CD4-positive, alpha-beta memory T cell (primary cell): ENCODE measurements at regions not wholly inside any gene's neighbourhood (a gene's known extent, or its start where the extent isn't known, plus 50 kb on each side); places are given as distances from the start of the nearest gene placed in this dataset.
A peak's percentile ranks its signal among the peaks of the same experiment; 100 is the strongest.

Source experiments
- CTCF ChIA-PET: fragments of 350-600 bp; sonication (Branson Sonifier 250); formaldehyde crosslinking; loops from one replicate; lab custom pipeline; 2021; ENCODE audit warnings: inconsistent platforms; ENCODE audit not compliant: partially characterized antibody; lab: Charles Lee
- POLR2A ChIA-PET: fragments of 350-600 bp; sonication (Branson Sonifier 250); formaldehyde crosslinking; loops from one replicate; lab custom pipeline; 2021; ENCODE audit not compliant: partially characterized antibody; lab: Charles Lee
- DNase-seq, 5 donors: peaks; one replicate each; pipeline versions ENCODE4 v3.0.0 to v3.0.0-alpha.2; 2020 to 2022; ENCODE audit warnings: mixed read lengths in 1 of 5
- H3K27ac ChIP-seq: one replicate; pipeline ENCODE4 v1.7.0; 2013; ENCODE audit warnings: low read depth, low read length
- H3K27me3 ChIP-seq: 2 replicates; pipeline ENCODE4 v1.7.0; 2013; ENCODE audit warnings: mild to moderate bottlenecking, low read length, moderate library complexity; ENCODE audit not compliant: insufficient read depth
- H3K36me3 ChIP-seq: 2 replicates; pipeline ENCODE4 v1.7.0; 2013; ENCODE audit warnings: mild to moderate bottlenecking, low read length, moderate library complexity; ENCODE audit not compliant: insufficient read depth
- H3K4me1 ChIP-seq: 2 replicates; pipeline ENCODE4 v1.7.0; 2013; ENCODE audit warnings: mild to moderate bottlenecking, low read length, moderate library complexity; ENCODE audit not compliant: insufficient read depth
- H3K4me3 ChIP-seq, 2 donors: one replicate each; pipeline ENCODE4 v1.7.0; 2013; ENCODE audit warnings: low read length in 2 of 2, mild to moderate bottlenecking in 1 of 2
- H3K9me3 ChIP-seq, 2 donors: one replicate each; pipeline ENCODE4 v1.7.0; 2013; ENCODE audit warnings: low read length in 2 of 2, control low read depth in 1 of 2; ENCODE audit not compliant: control insufficient read depth in 1 of 2
- H3K27ac Mint-ChIP-seq, 7 donors: one replicate each; pipeline ENCODE4 v1.8.0; 2020 to 2021; ENCODE audit warnings: mixed read lengths in 7 of 7, mild to moderate bottlenecking in 6 of 7, inconsistent platforms in 3 of 7, moderate library complexity in 3 of 7
- H3K27me3 Mint-ChIP-seq, 2 donors: one replicate each; pipeline ENCODE4 v1.8.0; 2020 to 2021; ENCODE audit warnings: mixed read lengths in 2 of 2
- H3K36me3 Mint-ChIP-seq, 2 donors: one replicate each; pipeline ENCODE4 v1.8.0; 2020 to 2021; ENCODE audit warnings: mixed read lengths in 2 of 2, inconsistent platforms in 1 of 2, mild to moderate bottlenecking in 1 of 2
- H3K4me1 Mint-ChIP-seq, 4 donors: one replicate each; pipeline ENCODE4 v1.8.0; 2020 to 2021; ENCODE audit warnings: mixed read lengths in 4 of 4, mild to moderate bottlenecking in 1 of 4
- H3K4me3 Mint-ChIP-seq, 8 donors: one replicate each; pipeline ENCODE4 v1.8.0; 2020 to 2021; ENCODE audit warnings: mixed read lengths in 8 of 8, mild to moderate bottlenecking in 7 of 8, moderate library complexity in 6 of 8, inconsistent platforms in 3 of 8
- H3K9me3 Mint-ChIP-seq, 8 donors: one replicate each; pipeline ENCODE4 v1.8.0; 2020 to 2021; ENCODE audit warnings: mixed read lengths in 8 of 8, mild to moderate bottlenecking in 5 of 8, inconsistent platforms in 3 of 8, moderate library complexity in 1 of 8
- intact Hi-C: fragments of 100-400 bp; cut with micrococcal nuclease; formaldehyde crosslinking; loops from one replicate; pipeline ENCODE4 v1.15.1; 2023

DNA sequence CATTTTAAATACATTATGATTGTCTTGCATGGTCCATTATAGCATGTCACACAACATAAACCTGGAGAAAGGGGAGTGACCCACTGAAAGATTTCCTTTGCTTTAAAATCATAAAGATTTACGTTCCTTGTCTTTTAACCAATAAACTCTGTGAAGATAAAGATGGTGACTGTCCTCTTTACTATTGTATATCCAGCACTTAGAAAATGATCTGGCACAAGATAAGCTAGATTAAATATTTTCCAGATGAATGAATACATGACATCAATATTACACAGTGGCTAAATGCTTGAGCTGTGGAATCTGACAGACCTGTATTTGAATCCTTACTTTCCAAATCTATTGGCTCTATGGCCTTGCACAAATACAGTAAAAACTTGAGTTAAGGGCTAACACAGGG, 938.4 kb downstream of the SORCS1 start:
- Histone ChIP-seq H3K4me3 (no peak overlapping the region), H3K27ac (no peak overlapping the region), H3K36me3 (no peaks in the 10 kb centered on the region), H3K27me3 (no peaks in the 10 kb centered on the region), H3K4me1 (no peaks in the 10 kb centered on the region), H3K9me3 (no peaks in the 10 kb centered on the region)
- Mint-ChIP-seq H3K27ac (no peak overlapping the region), H3K4me3 (no peak overlapping the region), H3K4me1 (no peaks in the 10 kb centered on the region), H3K36me3 (no peaks in the 10 kb centered on the region), H3K27me3 (no peaks in the 10 kb centered on the region), H3K9me3 (peaks cover 0 to 12% (median 3%) of the 10 kb centered on the region in 8 donors)
- intact Hi-C loops: no loop called here
- DNase-seq: no peak
- CTCF ChIA-PET: no interaction called here
- POLR2A ChIA-PET: no interaction called here

- Histone ChIP-seq H3K27ac (no peak overlapping the region), H3K27me3 (no peaks in the 10 kb centered on the region), H3K4me1 (no peaks in the 10 kb centered on the region), H3K9me3 (no peaks in the 10 kb centered on the region), H3K4me3 (no peak overlapping the region), H3K36me3 (no peaks in the 10 kb centered on the region)
- Mint-ChIP-seq H3K36me3 (no peaks in the 10 kb centered on the region), H3K4me1 (no peaks in the 10 kb centered on the region), H3K27me3 (no peaks in the 10 kb centered on the region), H3K27ac (no peak overlapping the region), H3K4me3 (no peak overlapping the region), H3K9me3 (peaks cover 0 to 10% (median 4%) of the 10 kb centered on the region in 8 donors)
- DNase-seq: no peak
- ChIA-PET POLR2A (no interaction called here), CTCF (no interaction called here)
- intact Hi-C loops: no loop called here
These were observed 939.8 kb downstream of the SORCS1 start for GRCh38 chr10:106224676-106225075.

DNA sequence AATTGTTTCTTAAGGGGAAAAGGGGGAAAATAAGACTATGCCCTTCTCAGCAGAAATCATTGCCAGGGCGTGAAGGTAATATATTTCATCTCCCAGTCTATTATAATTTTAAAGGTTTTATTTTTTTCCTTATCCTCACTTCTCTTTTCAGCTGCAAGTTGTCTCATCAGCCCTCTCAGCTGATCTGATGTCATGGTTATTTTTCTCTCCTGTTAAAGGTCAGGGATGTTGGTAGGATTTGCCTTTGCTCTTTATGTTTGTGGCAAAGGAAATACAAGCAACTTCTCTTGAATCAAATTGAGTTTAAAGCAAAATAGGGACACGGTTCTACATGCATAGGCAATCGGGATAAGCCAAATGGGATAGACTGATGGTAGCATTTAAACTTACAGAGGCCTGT, 946.9 kb downstream of the SORCS1 start:
- no peak overlapping the region for H3K4me3 Mint-ChIP-seq
- H3K27ac Mint-ChIP-seq: no peak overlapping the region
- no peaks in the 10 kb centered on the region for H3K27me3 Mint-ChIP-seq
- no peaks in the 10 kb centered on the region for H3K27me3 ChIP-seq
- H3K36me3 Mint-ChIP-seq: no peaks in the 10 kb centered on the region
- no peaks in the 10 kb centered on the region for H3K4me1 ChIP-seq
- ChIA-PET CTCF (no interaction called here), POLR2A (no interaction called here)
- intact Hi-C loops: no loop called here
- H3K36me3 ChIP-seq: no peaks in the 10 kb centered on the region
- no peak overlapping the region for H3K4me3 ChIP-seq
- H3K4me1 Mint-ChIP-seq: no peaks in the 10 kb centered on the region
- no peak overlapping the region for H3K27ac ChIP-seq
- peaks cover 0 to 9% (median 4%) of the 10 kb centered on the region in 8 donors for H3K9me3 Mint-ChIP-seq
- no peaks in the 10 kb centered on the region for H3K9me3 ChIP-seq
- DNase-seq: no peak

DNA sequence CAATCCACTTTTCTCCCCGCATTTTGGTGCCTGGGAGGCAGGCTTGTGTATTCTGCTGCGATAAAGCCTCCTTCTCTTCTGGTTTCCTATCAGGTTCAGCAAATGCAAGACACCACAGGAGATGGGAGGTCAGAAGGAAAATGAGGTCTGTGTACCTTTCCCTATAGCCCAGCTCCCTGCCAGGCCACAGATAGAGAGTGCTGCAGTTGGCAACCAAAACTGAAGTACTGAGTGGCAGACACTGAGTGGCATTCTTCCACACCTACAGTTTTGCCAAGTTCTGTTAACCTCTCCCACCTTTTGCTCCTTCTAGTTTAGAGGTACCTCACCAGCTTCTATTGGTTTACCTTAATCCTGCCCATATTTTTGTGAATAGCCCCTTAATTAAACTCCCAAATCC, 948.4 kb downstream of the SORCS1 start:
- Histone ChIP-seq H3K9me3 (no peaks in the 10 kb centered on the region), H3K36me3 (no peaks in the 10 kb centered on the region), H3K27me3 (no peaks in the 10 kb centered on the region), H3K4me1 (no peaks in the 10 kb centered on the region), H3K4me3 (no peak overlapping the region), H3K27ac (no peak overlapping the region)
- H3K9me3 Mint-ChIP-seq: peaks cover 0 to 12% (median 4%) of the 10 kb centered on the region in 8 donors
- H3K27ac Mint-ChIP-seq: no peak overlapping the region
- H3K36me3 Mint-ChIP-seq: no peaks in the 10 kb centered on the region
- no peak overlapping the region for H3K4me3 Mint-ChIP-seq
- intact Hi-C loops: no loop called here
- H3K4me1 Mint-ChIP-seq: no peaks in the 10 kb centered on the region
- ChIA-PET CTCF (no interaction called here), POLR2A (no interaction called here)
- no peak for DNase-seq
- H3K27me3 Mint-ChIP-seq: no peaks in the 10 kb centered on the region

DNA sequence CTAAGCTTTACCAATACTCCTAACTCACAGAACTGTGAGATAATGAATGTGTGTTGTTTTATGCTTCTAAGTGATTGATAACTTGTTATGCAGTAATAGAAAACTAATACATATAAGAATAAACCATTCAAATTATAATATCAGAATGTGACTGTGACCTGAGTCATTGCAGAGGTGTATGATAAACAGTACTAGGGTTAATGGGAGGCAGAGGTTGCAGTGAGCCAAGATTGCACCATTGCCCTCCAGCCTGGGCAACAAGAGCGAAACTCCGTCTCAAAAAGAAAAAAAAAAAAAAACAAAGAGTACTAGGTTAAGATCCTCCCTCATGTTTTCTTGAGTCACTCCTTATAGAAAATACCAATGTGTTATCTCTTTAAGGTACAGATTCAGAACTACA, 950.3 kb downstream of the SORCS1 start:
- CTCF ChIA-PET: no interaction called here
- no peak overlapping the region for H3K4me3 Mint-ChIP-seq

GRCh38 chr10:106213493-106213892, 951.0 kb downstream of the SORCS1 start:
- Mint-ChIP-seq H3K9me3 (peaks cover 0 to 13% (median 8%) of the 10 kb centered on the region in 8 donors), H3K27ac (no peak overlapping the region), H3K27me3 (no peaks in the 10 kb centered on the region), H3K36me3 (no peaks in the 10 kb centered on the region), H3K4me3 (no peak overlapping the region), H3K4me1 (no peaks in the 10 kb centered on the region)
- H3K36me3 ChIP-seq: no peaks in the 10 kb centered on the region
- intact Hi-C loops: no loop called here
- no peak for DNase-seq
- H3K27me3 ChIP-seq: no peaks in the 10 kb centered on the region
- H3K4me1 ChIP-seq: no peaks in the 10 kb centered on the region
- no peaks in the 10 kb centered on the region for H3K9me3 ChIP-seq
- H3K4me3 ChIP-seq: no peak overlapping the region
- ChIA-PET CTCF (no interaction called here), POLR2A (no interaction called here)
- no peak overlapping the region for H3K27ac ChIP-seq

More for the DNA sequence above, 950.3 kb downstream of the SORCS1 start:
- H3K4me1 Mint-ChIP-seq: no peaks in the 10 kb centered on the region
- no peaks in the 10 kb centered on the region for H3K36me3 Mint-ChIP-seq
- Histone ChIP-seq H3K36me3 (no peaks in the 10 kb centered on the region), H3K9me3 (no peaks in the 10 kb centered on the region), H3K4me3 (no peak overlapping the region), H3K27me3 (no peaks in the 10 kb centered on the region), H3K4me1 (no peaks in the 10 kb centered on the region), H3K27ac (no peak overlapping the region)
- no peak for DNase-seq
- POLR2A ChIA-PET: no interaction called here
- H3K27me3 Mint-ChIP-seq: no peaks in the 10 kb centered on the region
- intact Hi-C loops: no loop called here
- no peak overlapping the region for H3K27ac Mint-ChIP-seq
- H3K9me3 Mint-ChIP-seq: peaks cover 0 to 13% (median 7%) of the 10 kb centered on the region in 8 donors

DNA sequence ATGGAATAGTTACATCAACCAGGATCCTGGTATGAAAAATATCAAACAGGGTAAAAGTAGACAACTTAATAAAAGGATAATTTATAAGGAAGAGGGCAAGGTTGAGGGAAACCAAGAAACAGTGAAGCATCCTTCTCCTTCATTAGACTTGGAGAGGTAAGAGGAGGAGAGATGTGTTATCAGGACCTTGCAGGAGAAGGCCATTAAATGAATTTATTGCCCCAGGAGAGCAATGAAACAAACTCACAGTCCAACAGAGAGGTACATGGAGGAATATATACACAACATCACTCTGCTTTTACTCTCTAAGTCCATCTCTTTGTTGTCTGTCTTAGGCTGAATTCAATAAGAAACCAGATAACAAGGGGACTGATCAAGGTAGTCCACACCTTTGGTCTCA, 966.2 kb downstream of the SORCS1 start:
- no peaks in the 10 kb centered on the region for H3K27me3 ChIP-seq
- H3K36me3 ChIP-seq: no peaks in the 10 kb centered on the region
- H3K36me3 Mint-ChIP-seq: no peaks in the 10 kb centered on the region
- H3K9me3 ChIP-seq: no peaks in the 10 kb centered on the region
- no peak overlapping the region for H3K4me3 ChIP-seq
- CTCF ChIA-PET: no interaction called here
- H3K9me3 Mint-ChIP-seq: peaks cover 0 to 9% (median 1%) of the 10 kb centered on the region in 8 donors
- H3K4me3 Mint-ChIP-seq: no peak overlapping the region
- no peaks in the 10 kb centered on the region for H3K27me3 Mint-ChIP-seq
- no peak overlapping the region for H3K27ac ChIP-seq
- intact Hi-C loops: no loop called here
- no peak for DNase-seq
- no peaks in the 10 kb centered on the region for H3K4me1 ChIP-seq
- POLR2A ChIA-PET: no interaction called here
- no peak overlapping the region for H3K27ac Mint-ChIP-seq
- no peaks in the 10 kb centered on the region for H3K4me1 Mint-ChIP-seq

GRCh38 chr10:106189292-106189691, 975.2 kb downstream of the SORCS1 start:
- H3K4me1 Mint-ChIP-seq: no peaks in the 10 kb centered on the region
- intact Hi-C loops: no loop called here
- CTCF ChIA-PET: no interaction called here

More at GRCh38 chr10:106189292-106189691, 975.2 kb downstream of the SORCS1 start:
- no peaks in the 10 kb centered on the region for H3K36me3 Mint-ChIP-seq
- DNase-seq: peak in 1 of 5 donors; percentile 23
- Histone ChIP-seq H3K27me3 (no peaks in the 10 kb centered on the region), H3K4me1 (no peaks in the 10 kb centered on the region), H3K36me3 (no peaks in the 10 kb centered on the region), H3K27ac (no peak overlapping the region), H3K4me3 (no peak overlapping the region), H3K9me3 (no peaks in the 10 kb centered on the region)
- H3K27me3 Mint-ChIP-seq: no peaks in the 10 kb centered on the region
- POLR2A ChIA-PET: no interaction called here
- H3K9me3 Mint-ChIP-seq: peaks cover 0 to 13% (median 1%) of the 10 kb centered on the region in 8 donors
- no peak overlapping the region for H3K4me3 Mint-ChIP-seq
- no peak overlapping the region for H3K27ac Mint-ChIP-seq
